GM18519 (cell line): ENCODE measurements at regions not wholly inside any gene's neighbourhood (a gene's known extent, or its start where the extent isn't known, plus 50 kb on each side); places are given as distances from the start of the nearest gene placed in this dataset.
"Not testable (repeated sequence)": the region's sequence is repeated elsewhere in the genome, so short reads cannot be mapped to it uniquely, and the experiment has no call there.

Source experiments
- ATAC-seq: cut with Tn5 transposase; IDR thresholded peaks from one replicate; pipeline ENCODE4 v1.9.1; 2021; ENCODE audit warnings: mild to moderate bottlenecking, moderate library complexity; ENCODE audit not compliant: unreplicated experiment, low FRiP score

DNA sequence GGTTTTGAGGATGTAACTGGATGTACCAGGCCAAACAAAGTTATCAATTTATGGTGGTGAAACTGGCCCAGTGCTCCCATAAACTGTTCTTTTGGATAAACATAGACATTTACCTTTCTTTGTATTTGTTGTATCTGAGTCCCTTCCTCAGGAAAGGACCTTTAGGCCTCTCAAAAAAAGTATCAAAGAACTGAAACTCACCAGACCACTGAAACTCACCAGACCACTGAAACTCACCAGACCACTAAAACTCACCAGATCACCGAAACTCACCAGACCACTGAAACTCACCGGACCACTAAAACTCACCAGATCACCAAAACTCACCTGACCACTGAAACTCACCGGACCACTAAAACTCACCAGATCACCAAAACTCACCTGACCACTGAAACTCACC lies 597.6 kb upstream of the GOT2 start:
- ATAC-seq: not testable (repeated sequence)

DNA sequence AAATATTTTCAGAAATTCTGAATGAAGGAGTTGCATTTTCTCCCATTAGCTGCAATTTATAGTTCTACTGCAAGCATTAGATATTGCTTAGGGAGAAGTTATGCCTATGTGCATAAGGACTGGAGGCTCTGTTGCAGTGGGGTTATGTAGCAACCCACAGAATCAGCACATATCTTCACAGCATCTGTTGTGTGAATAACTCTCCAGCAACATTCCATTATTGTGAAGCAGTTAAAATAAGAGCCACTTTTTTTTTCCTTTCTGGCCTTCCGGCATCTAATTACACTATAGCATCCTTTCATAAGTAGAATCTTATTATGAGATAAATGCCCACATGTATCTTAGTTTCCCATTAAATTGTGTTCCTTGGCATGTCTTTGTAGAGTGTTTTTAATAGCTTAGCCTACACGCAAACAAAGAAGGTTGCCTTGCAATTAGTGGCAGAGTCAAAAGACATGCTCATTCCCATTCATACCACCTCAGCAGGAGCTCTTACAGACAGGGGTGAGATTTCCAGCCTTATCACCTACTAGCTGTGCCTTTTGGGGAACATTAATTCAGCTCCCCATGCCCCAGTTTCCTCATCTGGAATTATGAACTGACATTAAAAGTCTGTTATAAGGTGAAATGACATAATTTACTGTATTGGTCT lies 596.0 kb upstream of the GOT2 start:
- no peak for ATAC-seq

DNA sequence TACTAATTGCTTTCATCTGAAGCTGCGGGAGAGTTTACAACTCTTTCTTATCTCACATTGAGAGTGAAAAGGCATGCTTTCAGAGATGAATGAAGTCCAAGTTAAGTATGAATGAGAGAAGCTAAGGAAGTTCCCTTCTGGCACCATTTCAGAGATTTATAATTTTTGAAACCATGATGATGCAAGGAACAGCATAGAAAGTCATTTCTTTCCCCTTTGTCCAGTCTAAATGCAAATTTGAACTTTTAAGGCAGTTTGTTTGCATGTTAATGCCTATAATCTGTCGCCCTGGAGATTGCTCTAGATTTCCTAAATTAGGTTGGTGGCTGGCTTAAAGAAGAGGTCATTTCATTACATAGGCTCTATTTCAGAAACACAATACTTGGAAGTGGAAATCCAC lies 594.8 kb upstream of the GOT2 start:
- no peak for ATAC-seq

DNA sequence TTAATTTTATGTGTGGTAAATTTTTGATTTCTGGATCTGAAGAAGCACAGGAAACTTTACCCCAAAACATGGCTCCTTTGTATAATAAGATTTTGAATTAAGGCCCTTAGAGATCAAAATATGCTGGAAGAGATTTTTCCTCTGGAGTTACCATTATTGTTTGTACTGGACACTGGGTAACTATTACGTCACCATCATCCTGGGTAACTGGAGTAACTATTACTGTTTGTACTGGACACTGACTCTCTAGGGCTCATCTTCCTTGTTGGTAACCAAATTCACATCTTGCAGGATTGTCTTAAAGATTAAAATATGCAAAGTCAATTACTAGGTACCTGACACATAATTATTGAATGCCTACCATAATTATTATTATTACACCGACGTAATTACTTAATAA lies 593.8 kb upstream of the GOT2 start:
- no peak for ATAC-seq

DNA sequence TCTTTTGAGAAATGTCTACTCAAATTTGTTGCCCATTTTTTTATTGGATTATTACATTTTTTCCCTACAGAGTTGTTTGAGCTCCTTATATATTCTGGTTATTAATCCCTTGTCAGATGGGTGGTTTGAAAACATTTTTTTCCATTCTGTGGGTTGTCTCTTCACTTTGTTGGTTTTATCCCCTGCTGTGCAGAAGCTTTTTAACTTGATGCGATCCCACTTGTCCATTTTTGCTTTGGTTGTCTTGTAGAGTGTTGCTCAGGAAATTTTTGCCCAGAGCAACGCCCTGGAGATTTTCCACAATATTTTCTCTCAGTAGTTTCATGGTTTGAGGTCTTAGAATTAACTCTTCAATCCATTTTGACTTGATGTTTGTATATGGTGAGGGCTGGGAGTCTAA lies 592.8 kb upstream of the GOT2 start:
- ATAC-seq: no peak

DNA sequence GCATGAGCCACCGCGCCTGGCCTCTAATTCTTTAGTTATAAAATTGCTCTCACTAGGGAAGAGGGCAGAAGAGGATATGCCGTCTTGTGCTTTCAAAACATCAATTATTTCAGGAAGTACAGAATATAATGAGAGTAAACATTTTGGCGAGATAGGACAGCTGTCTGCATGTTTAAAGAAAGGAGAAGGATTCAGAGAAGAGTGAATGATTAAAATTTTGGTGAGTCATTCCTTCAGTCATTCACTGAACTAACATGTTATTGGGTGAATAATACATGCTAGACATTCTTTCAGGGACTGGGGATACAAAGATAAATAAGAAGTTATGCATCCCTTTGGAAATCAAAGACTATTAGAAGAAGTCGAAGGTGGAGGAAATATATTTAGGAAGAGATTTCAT lies 590.3 kb upstream of the GOT2 start:
- no peak for ATAC-seq

DNA sequence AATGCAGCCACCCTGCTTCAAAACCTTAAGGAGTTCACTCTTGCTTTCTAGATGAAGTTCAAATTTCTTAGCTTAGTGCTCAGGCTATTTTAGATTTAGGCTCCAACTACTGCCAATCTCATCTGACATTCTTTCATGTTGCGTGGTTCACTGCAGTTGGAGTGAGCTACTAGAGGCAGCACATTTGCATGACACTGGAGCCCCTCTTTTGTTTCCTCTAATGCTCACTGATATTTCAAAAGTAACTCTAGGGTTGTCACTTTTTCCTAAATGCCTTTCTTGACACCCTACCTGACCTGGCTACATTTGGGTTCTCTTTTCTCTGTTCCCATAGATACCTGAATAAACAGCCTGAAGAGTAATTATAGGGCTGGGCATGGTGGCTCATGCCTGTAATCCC lies 586.5 kb upstream of the GOT2 start:
- no peak for ATAC-seq

DNA sequence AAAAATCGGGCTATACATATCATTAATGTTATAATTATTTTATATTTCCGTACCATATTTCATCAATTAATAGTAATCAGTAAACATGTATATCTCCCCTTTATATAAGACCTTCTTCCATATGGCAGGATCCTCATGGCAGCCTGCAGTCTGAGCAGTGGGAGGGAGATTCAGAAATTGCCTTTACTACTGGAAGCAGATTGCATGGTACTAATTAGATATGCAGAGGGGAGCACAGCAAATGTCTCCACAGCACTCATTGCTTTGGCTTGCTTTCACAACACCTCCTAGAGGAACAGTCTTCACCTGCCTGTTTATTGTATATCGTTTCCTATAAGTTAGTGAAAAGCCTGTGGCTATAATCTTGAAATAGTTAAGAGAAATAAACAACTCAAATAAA lies 585.8 kb upstream of the GOT2 start:
- ATAC-seq: no peak

DNA sequence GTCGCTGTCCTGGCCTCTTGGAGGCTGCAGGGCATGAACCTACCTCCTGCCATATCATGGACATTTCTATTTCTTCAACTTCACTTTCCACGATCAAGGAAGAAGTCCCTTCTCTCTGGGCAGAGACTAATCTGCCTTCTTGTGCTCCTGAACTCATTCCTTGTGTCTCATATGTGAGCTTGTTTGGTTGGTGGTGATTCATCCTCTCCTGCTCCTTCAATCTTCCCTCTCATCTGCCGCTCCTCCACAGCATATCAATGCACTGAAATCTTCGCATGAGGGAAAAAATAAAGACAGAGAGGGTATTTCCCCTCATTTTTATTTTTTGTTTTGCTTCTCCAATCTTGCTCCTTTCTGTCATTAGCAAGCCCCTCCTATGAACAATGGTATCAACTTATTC lies 571.7 kb upstream of the GOT2 start:
- ATAC-seq: no peak

DNA sequence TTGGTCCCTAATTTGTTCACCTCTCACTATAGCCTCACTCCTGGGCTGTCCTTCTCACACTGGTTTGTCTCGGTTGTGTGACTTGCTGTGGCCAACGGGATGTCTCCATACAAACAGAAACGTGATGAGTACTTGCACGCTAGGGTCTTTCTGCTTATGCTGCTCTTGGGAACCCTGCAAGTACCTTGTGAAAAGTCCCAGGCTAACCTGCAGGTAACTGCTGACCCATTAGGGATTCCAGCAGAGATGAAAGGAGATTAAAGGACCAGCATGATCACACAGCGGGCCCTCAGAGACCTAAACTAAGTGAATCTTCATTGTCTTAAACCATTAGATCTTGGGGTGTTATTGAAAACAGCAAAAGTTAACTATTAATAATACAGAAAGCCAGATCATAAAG lies 562.8 kb upstream of the GOT2 start:
- no peak for ATAC-seq

DNA sequence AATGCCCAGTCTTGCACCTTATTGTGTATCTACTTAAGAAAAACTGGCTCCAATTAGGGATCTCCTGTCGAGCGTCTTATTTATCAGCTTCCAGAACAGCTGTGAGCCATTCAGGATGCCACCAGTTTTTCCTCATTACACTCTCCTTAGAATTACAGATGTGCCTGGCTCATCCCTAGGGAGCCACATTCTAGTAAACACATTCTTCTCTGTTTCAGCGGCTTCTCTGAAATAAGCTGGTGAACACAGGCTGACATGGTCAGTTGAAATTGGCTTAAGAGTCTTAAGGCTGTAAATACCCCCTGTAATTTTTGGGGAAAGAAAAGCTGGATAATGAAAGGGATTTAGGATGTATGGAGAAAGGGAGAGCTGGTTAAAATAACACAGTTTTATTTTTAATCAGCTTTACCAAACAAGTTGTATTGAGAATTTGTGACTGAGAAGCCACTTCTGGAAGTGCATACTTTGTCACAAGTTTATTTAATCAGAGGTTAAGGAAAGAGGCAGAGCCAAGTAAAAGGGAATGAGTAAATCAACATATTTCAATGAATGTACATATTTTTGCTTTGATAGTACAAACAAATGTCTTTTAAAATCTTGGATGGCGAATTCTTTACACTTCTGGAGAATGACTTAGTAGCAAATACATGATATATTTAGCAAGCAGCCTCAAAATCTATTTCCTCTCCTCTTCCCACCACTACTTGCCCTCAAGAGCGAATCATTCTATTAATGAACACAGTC lies 562.0 kb upstream of the GOT2 start:
- ATAC-seq: no peak

DNA sequence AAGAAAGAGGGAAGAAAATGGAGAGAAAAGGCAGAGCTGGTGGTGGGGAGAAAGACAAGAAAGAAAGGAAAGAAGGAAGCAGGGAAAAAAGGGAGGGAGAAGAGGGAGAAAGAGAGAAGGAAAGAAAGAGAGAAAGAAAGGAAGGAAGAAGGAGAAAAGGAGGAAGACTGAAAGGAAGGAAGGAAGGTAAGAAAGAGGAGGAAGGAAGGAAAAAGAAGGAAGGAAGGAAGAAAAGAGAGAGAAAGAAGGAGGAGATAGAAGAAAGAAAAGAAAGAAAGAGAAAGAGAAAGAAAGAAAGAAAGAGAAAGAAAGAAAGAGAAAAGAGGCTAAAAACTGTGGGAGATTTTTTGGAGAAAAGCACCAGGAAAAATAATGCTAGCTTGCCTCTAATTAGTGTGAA lies 561.4 kb upstream of the GOT2 start:
- ATAC-seq: no peak

DNA sequence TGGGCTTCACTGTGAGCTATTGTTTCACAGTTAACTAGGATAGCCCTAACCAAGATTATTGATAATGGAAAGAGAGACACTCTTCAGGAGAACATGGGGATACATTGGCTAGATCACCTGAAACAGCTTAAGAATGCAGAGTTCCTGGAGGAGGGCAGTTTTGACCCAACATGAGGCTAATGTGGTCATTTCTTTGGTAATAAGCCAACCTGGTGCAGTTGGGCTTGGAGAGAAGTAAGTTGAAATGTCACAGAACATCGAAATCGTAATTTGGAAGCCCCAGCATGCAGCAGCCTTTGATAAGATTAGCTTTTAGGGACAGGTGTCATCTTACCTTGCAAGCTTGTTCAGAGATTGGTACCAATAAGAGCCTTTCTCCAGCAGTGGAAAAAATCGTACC lies 556.6 kb upstream of the GOT2 start:
- no peak for ATAC-seq

DNA sequence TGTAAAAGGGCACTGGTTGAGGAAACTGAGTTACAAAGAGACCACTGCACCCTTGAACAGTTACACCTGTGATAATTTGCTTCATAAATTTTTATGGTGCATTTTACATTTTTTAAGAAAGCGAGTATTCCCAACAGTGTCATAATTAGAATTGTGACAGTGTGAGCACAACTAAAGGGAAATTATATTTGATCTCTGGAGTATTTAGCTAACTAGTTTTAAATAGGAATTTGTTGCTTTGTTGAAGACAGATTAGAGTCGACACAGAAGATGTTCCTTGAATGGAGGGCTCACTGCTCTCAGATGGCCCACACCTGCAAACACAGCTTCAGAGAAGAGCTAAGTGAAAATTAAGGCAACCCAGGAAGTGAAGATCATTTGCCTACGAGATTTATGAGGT lies 555.0 kb upstream of the GOT2 start:
- ATAC-seq: no peak

DNA sequence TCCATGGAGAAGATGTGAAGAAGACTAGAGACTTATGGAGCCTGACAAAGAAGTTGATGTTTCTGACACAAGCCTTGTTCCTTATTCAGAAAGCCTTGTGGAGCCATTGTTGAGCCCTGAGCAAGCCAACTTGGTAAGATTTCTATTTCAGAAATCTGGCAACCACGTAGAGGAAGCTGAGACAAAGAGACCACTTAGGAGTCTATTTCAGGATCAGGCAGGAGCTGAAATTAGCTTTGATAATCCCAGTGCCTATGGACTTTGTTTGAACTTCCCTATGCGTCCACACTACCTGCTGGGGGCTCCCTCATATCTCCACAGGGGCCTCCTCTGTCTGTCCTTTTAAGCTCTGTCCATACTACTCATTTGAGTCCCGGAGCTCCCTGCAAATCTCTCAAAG lies 540.0 kb upstream of the GOT2 start:
- ATAC-seq: no peak

DNA sequence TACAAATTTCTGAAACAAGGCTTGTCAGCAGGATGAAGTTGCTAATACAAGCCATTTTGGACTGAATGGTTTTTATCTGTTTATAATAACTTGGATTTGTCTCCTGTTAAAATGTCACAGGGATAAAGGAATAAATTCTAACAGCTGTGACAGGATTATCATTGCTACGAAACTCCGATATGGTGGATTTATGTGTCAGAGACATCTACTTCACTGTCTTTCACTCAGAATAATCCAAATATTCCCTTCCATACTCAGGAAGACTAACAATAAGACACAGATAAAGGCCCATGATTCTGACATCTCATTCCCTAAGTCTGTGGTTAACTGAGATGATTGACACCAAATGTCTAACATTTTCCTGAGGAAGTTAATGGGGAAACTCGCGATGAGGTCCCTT lies 529.8 kb upstream of the GOT2 start:
- ATAC-seq: no peak

DNA sequence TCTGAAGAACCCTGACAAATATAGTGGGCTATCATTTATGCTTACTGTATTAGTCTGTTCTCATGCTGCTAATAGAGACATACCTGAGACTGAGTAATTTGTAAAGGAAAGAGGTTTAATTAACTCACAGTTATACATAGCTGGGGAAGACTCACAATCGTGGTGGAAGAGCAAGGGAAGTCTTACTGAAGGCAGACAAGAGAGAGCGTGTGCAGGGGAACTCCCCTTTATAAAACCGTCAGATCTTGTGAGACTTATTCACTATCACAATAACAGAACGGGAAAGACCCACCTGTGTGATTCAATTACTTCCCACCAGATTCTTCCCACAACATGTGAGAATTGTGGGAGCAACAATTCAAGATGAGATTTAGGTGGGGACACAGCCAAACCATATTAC lies 526.8 kb upstream of the GOT2 start:
- no peak for ATAC-seq

DNA sequence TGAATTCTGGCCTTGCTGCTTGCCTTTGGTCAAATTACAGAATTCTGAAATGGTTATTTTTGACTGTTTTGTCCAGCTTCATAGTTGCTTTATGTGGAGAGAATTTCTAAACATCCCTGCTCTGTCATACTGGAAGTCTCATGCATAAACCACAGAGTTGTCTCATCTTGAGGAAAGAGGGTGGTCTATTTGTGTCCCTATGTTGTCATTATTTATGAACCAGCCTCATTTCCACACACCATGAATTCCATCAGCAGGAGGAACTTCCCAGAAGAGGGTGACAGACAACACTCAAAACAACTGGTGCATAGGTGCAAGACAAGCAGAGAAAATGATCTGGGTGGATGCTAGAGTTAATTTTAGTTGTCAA lies 525.8 kb upstream of the GOT2 start:
- no peak for ATAC-seq

DNA sequence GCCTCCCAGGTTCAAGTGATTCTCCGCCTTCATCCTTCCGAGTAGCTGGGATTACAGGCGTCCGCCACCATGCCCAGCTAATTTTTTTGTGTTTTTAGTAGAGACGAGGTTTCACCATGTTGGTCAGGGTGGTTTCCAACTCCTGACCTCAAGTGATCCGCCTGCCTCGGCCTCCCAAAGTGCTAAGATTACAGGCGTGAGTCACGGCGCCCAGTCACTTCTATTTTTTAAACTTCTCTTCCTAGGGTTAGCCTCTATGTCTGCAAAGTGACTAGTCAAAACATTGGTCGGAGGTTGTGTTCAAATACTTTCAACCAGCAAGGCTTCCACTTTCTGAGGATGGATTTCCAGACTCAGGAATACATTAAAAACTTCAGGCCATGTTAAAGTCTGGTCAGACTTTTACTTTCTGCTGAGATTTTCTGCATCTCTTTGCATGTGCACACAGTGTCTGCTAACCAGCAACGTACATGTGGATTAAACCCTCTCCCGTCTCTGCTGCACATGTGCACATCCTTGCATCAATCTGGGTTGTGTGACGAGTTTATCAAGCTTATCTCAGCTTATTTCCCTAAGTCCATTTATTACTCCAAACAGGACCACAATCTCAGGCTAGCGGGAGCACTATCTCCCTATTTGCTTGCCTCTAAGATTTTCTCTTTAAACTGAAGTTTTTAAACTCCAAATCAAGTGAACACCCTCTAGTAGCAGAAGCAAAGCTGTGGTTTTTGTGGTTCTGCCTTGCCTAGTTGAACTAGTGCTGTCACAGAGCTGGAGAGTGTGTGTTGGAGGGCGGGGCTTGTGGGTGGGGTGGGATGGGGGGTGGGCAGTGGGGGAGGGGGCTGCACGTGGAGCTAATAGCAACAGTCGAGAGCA lies 525.2 kb upstream of the GOT2 start:
- ATAC-seq: no peak

DNA sequence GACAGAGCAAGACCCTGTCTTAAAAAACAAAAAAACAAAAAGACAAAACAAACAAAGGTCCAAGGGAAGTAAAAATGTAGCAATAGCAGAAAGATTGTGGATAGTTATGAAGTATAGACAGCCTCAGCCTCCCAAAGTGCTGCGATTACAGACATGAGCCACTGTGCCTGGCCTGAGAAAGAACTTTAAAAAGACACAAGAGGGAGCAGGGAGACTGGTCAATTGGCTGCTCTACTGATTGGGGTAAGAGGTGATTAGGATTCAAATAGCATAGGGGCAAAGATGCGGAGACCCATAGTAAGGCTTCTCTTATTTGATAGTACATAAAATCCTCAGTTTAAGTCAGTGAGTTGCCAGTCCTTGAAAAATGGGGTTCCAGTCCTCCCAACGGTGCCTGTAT lies 518.2 kb upstream of the GOT2 start:
- ATAC-seq: no peak

DNA sequence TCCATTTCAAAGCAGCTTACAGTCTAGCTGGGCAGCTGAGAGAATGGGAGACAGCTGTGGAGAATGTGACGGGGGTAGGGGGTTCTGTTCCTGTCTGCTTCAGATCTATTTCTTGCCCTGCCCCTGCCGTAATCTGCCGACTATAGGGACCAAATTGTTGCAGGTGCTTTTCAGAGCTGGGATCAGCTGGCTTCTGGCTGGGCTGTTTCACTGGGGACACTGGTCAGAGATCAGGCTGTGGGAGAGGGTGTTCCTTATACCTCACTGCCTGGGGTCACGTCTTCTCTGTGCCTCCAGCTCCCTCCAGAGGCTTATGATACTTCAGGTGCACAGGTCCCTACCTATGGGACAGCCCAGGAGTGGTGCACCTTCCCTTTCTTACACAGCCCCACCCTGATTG lies 514.9 kb upstream of the GOT2 start:
- no peak for ATAC-seq

DNA sequence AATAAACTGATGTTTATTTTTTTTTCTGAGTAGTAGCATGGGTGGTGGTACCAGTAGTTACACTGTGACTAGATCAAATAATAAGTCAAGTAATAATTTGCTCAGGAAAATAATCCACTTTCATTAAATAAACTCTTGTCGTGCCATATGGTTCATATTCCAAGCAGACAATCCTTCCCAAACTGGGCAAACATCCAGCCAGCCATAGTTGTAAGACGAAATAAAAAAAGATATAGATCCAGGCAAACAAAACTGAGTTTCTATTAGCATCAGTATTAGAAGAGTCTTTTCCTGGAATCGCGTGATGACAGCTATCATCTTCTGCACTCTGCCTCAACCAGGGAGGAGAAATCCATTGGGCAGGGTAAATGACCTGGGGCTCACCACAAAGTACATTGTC lies 508.4 kb upstream of the GOT2 start:
- ATAC-seq: no peak
